EL (cell line): ENCODE measurements at regions not wholly inside any gene's neighbourhood (a gene's known extent, or its start where the extent isn't known, plus 50 kb on each side); places are given as distances from the start of the nearest gene placed in this dataset.

Experiments used
- DNase-seq: peaks from one replicate; pipeline ENCODE4 v3.0.0-alpha.2; 2016

- DNase-seq = no peak
Measured at GRCh38 chr1:191913260-191913977, 244.8 kb upstream of the RGS18 start.

GRCh38 chr1:191929383-191929782 is 228.9 kb upstream of the RGS18 start:
- DNase-seq = no peak

GRCh38 chr1:191943684-191944083 is 214.6 kb upstream of the RGS18 start:
- DNase-seq = no peak

GRCh38 chr1:191953526-191953925 is 204.7 kb upstream of the RGS18 start:
- no peak for DNase-seq

- no peak for DNase-seq
Measured at GRCh38 chr1:191959856-191960255, 198.4 kb upstream of the RGS18 start.

- DNase-seq = peak; percentile 89
Measured at GRCh38 chr1:191963286-191963685, 195.0 kb upstream of the RGS18 start.

GRCh38 chr1:191963781-191964455 is 194.3 kb upstream of the RGS18 start:
- DNase-seq = peak; percentile 56

GRCh38 chr1:191969290-191969689 is 189.0 kb upstream of the RGS18 start:
- DNase-seq = no peak

- DNase-seq = no peak
Measured at GRCh38 chr1:191970116-191970515, 188.1 kb upstream of the RGS18 start.

GRCh38 chr1:191971447-191971846 is 186.8 kb upstream of the RGS18 start:
- DNase-seq = no peak

GRCh38 chr1:191974004-191974403 is 184.3 kb upstream of the RGS18 start:
- DNase-seq = no peak

GRCh38 chr1:191977874-191978506 is 180.3 kb upstream of the RGS18 start:
- no peak for DNase-seq

- no peak for DNase-seq
Measured at GRCh38 chr1:191984856-191985255, 173.4 kb upstream of the RGS18 start.

- DNase-seq = no peak
Measured at GRCh38 chr1:191992118-191992517, 166.1 kb upstream of the RGS18 start.

GRCh38 chr1:191993549-191993948 is 164.7 kb upstream of the RGS18 start:
- DNase-seq = peak; percentile 29

GRCh38 chr1:192002063-192002462 is 156.2 kb upstream of the RGS18 start:
- DNase-seq = no peak

- no peak for DNase-seq
Measured at GRCh38 chr1:192003295-192004077, 154.8 kb upstream of the RGS18 start.

GRCh38 chr1:192005976-192006375 is 152.3 kb upstream of the RGS18 start:
- no peak for DNase-seq

- DNase-seq = no peak
Measured at GRCh38 chr1:192008281-192008825, 149.9 kb upstream of the RGS18 start.

- no peak for DNase-seq
Measured at GRCh38 chr1:192010406-192010805, 147.9 kb upstream of the RGS18 start.

- DNase-seq = no peak
Measured at GRCh38 chr1:192011525-192011924, 146.7 kb upstream of the RGS18 start.

- no peak for DNase-seq
Measured at GRCh38 chr1:192022827-192023226, 135.4 kb upstream of the RGS18 start.

GRCh38 chr1:192024881-192025280 is 133.4 kb upstream of the RGS18 start:
- no peak for DNase-seq
